K562 (cell line): ENCODE measurements at regions not wholly inside any gene's neighbourhood (a gene's known extent, or its start where the extent isn't known, plus 50 kb on each side); places are given as distances from the start of the nearest gene placed in this dataset.
A peak's percentile ranks its signal among the peaks of the same experiment; 100 is the strongest.
"Not testable (repeated sequence)": the region's sequence is repeated elsewhere in the genome, so short reads cannot be mapped to it uniquely, and the experiment has no call there.

ENCODE experiments used
- ATAC-seq: fragments of 200-7000 bp; cut with Tn5 transposase; 3 replicates; pipeline ENCODE4 v1.9.1; 2020; ENCODE audit warnings: moderate library complexity
- BruUV-seq: library from RNA; stranded (reverse); fragments of 400-500 nt; replicated peaks from 2 replicates; lab custom pipeline; 2021; lab: Mats Ljungman, UMichigan
- CTCF ChIA-PET: fragments of 300-600 bp; formaldehyde crosslinking; extraction: SDS; loops from one replicate; lab custom pipeline; 2021; ENCODE audit warnings: low intra/inter-chr PET ratio; lab: Yijun Ruan, JAX
- POLR2A ChIA-PET: fragments of 300-600, 350-650 bp; sonication (Branson Sonifier 250); formaldehyde crosslinking; extraction: SDS; loops from one replicate; lab custom pipeline; 2021; ENCODE audit warnings: antibody characterized with exemption, inconsistent platforms; lab: Yijun Ruan, JAX
- DNase-seq, 4 experiments: peaks; one replicate each; pipeline versions ENCODE4 v3.0.0 to v3.0.0-alpha.2; 2011 to 2018; ENCODE audit warnings: low spot score in 3 of 4, mixed read lengths in 3 of 4; ENCODE audit errors: extremely low read depth in 1 of 4
- FAIRE-seq: peaks from 2 replicates; lab custom pipeline; 2011; peaks lifted over from hg19 to GRCh38; lab: Jason Lieb, UNC
- H2AFZ ChIP-seq: 2 replicates; pipeline ENCODE4 v1.6.0; 2011; ENCODE audit warnings: low read depth, low read length, control low read depth, inconsistent platforms
- H3K27ac ChIP-seq: fragments of 200-600 bp; 3 replicates; pipeline ENCODE4 v1.8.0; 2011; ENCODE audit warnings: low read depth, mild to moderate bottlenecking, control low read depth, inconsistent platforms, low read length, moderate library complexity, mixed read lengths; ENCODE audit errors: extremely low read depth
- H3K27me3 ChIP-seq, 2 experiments: fragments of 300-600 bp in 1 of 2; 2 replicates in 1 of 2; 3 replicates in 1 of 2; pipeline versions ENCODE4 v1.6.0 to v1.8.0; 2011; ENCODE audit warnings: inconsistent platforms in 2 of 2, low read length in 2 of 2, mild to moderate bottlenecking in 1 of 2, mixed read lengths in 1 of 2, moderate library complexity in 1 of 2; ENCODE audit not compliant: control insufficient read depth in 2 of 2, insufficient read depth in 2 of 2
- H3K36me3 ChIP-seq: fragments of 300-600 bp; 3 replicates; pipeline ENCODE4 v1.8.0; 2011; ENCODE audit warnings: mild to moderate bottlenecking, low read length, inconsistent platforms; ENCODE audit not compliant: control insufficient read depth, insufficient read depth
- H3K4me1 ChIP-seq, 2 experiments: fragments of 200-600 bp in 1 of 2; replicated peaks in 1 of 2; 2 replicates in 1 of 2; 3 replicates in 1 of 2; pipeline versions ENCODE4 v1.5.1 to v1.8.0; 2011; ENCODE audit warnings: inconsistent platforms in 2 of 2, low read length in 2 of 2, mild to moderate bottlenecking in 1 of 2, mixed read lengths in 1 of 2, moderate library complexity in 1 of 2; ENCODE audit not compliant: control insufficient read depth in 2 of 2, insufficient read depth in 2 of 2
- H3K4me2 ChIP-seq: 2 replicates; pipeline ENCODE4 v1.6.1; 2011; ENCODE audit warnings: low read length, control low read depth, inconsistent platforms, mixed read lengths; ENCODE audit not compliant: insufficient read depth
- H3K4me3 ChIP-seq: fragments of 200-600 bp; sonication (generic), shearing (Covaris generic); 2 replicates; pipeline ENCODE4 v1.5.1; 2016; ENCODE audit warnings: control low read depth, inconsistent platforms
- H3K79me2 ChIP-seq: fragments of 200-600 bp; 3 replicates; pipeline ENCODE4 v1.8.0; 2011; ENCODE audit warnings: low read length, inconsistent platforms; ENCODE audit not compliant: control insufficient read depth, insufficient read depth
- H3K9ac ChIP-seq, 2 experiments: 2 replicates each; pipeline versions ENCODE4 v1.6.0 to v1.6.1; 2011; ENCODE audit warnings: low read depth in 2 of 2, low read length in 2 of 2, control low read depth in 1 of 2, inconsistent platforms in 1 of 2, mild to moderate bottlenecking in 1 of 2, mixed read lengths in 1 of 2; ENCODE audit not compliant: insufficient read depth in 1 of 2
- H3K9me1 ChIP-seq: one replicate; pipeline ENCODE4 v1.6.0; 2011; ENCODE audit warnings: inconsistent platforms, mild to moderate bottlenecking, low read length, moderate library complexity; ENCODE audit not compliant: control insufficient read depth, insufficient read depth
- H3K9me3 ChIP-seq: replicated peaks from 2 replicates; pipeline ENCODE4 v1.5.1; 2011; ENCODE audit warnings: low read depth, low read length, inconsistent platforms; ENCODE audit not compliant: control insufficient read depth, insufficient read depth
- H4K20me1 ChIP-seq: replicated peaks from 2 replicates; pipeline ENCODE4 v1.6.1; 2011; ENCODE audit warnings: low read length, inconsistent platforms, mixed read lengths; ENCODE audit not compliant: control insufficient read depth, insufficient read depth
- WGBS: fragments of 100-300 bp; shearing (Covaris generic); methylation state at CpG from one replicate; pipeline ENCODE4 v1.1.6; 2016; ENCODE audit warnings: low coverage, mixed read lengths; ENCODE audit not compliant: insufficient coverage; ENCODE audit errors: missing lambda C conversion rate; 5-methylcytosine and 5-hydroxymethylcytosine counted together
- in situ Hi-C: fragments of 300-500 bp; cut with MboI; formaldehyde crosslinking; loops from 4 replicates; pipeline ENCODE4 v1.15.0; 2018; ENCODE audit warnings: inconsistent platforms, mixed read lengths
- intact Hi-C: fragments of 100-400 bp; cut with micrococcal nuclease; formaldehyde crosslinking; loops from 2 replicates; pipeline ENCODE4 v1.14.2; 2022

DNA sequence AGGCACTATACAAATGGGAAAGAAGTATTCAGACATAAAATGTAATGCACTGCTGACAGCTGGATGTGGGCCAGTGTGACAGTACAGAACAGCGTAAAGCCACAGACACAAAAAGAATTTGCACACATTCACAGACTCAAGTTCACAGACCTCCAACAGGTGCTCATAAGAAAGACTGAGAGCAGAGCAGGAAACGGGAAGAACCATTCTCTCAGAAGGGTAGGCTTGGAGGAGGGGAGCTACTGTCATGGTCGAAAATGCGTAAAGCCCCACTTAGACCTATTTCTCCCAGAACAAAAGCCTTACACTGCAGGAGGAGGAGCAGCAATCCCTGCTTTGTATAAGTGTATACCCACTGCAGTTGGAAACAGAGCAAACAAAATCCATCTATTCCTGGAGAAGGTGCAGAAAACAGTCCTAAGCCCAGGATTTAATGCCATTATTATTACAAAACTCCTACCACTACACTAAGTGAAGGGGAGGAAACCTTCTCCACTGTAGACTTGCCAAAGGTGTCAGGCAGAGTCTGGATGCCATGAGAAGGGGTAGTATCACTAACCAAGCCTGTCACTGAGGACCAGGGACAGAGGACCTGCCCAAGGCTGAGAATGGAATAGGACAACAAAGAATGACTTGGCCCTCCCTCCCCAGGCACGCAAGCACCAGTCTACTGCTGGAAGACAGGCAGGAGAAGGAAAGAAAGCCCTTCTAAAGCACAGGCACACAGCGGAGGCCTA lies 103.0 kb upstream of the FAM25C start:
- H3K27ac ChIP-seq, H3K4me2 ChIP-seq, H3K9me1 ChIP-seq, H3K27me3 ChIP-seq, intact Hi-C loops, H3K9ac ChIP-seq, POLR2A ChIA-PET, H3K36me3 ChIP-seq, H3K79me2 ChIP-seq, H3K4me3 ChIP-seq, ATAC-seq, H4K20me1 ChIP-seq, BruUV-seq, FAIRE-seq, in situ Hi-C loops, H2AFZ ChIP-seq, DNase-seq, CTCF ChIA-PET, H3K9me3 ChIP-seq, H3K4me1 ChIP-seq: not testable (repeated sequence)
- WGBS: 5% methylated on average over 4 of the region's 6 CpGs

DNA sequence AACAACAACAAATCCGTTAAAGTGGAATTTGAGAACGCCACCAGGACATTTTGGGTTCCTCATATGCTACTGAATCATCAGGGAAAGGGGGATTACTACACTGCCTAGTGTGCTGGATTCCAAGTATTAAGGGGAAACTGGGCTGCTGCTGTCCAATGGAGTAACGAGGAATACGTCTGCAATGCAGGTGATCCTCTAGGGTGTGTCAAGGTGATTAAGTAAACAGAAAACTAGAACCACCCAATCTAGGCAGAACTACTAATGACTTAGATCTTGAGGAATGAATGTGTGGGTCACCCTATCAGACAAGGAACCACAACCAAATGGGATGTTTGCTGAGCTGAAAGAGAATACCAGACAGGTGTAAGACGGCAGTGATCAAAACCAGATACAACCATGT lies 99.3 kb upstream of the FAM25C start:
- POLR2A ChIA-PET, H3K36me3 ChIP-seq, H3K27me3 ChIP-seq, CTCF ChIA-PET, H3K4me2 ChIP-seq, H3K9me1 ChIP-seq, ATAC-seq, H3K4me3 ChIP-seq, H4K20me1 ChIP-seq, intact Hi-C loops, DNase-seq, H3K4me1 ChIP-seq, BruUV-seq, FAIRE-seq, H3K9ac ChIP-seq, H3K27ac ChIP-seq, H3K9me3 ChIP-seq, H3K79me2 ChIP-seq, H2AFZ ChIP-seq: not testable (repeated sequence)
- in situ Hi-C loops: loop anchor here (10.0 kb wide), 1 partner anchor 1144 kb away; no protein-coding TSS in a partner anchor
- 0% methylated on average over 3 of the region's 5 CpGs for WGBS

DNA sequence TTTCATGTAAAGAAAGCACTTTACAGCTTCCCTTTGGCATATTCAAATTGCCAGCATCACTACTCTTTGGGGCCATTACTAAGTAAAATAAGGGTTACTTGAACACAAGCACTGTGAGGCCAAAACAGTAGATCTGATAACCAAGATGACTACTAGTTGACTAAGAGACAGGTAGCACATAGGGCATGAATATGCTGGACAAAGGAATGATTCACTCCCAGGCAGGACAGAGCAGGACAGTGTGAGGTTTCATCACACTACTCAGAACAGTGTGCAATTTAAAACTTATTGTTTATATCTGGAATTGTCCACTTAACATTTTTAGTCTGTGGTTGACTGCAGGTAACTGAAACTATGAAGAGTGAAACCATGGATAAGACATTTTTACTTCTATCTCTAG lies 91.1 kb upstream of the FAM25C start:
- BruUV-seq, H3K9ac ChIP-seq, H4K20me1 ChIP-seq, H3K9me1 ChIP-seq, FAIRE-seq, intact Hi-C loops, H3K27ac ChIP-seq, H3K9me3 ChIP-seq, H3K79me2 ChIP-seq, H3K36me3 ChIP-seq, POLR2A ChIA-PET, CTCF ChIA-PET, H3K4me3 ChIP-seq, H3K4me2 ChIP-seq, H3K4me1 ChIP-seq, DNase-seq, H2AFZ ChIP-seq, ATAC-seq, H3K27me3 ChIP-seq: not testable (repeated sequence)
- in situ Hi-C loops: loop anchor here (10.0 kb wide), 1 partner anchor 1136 kb away; no protein-coding TSS in a partner anchor

DNA sequence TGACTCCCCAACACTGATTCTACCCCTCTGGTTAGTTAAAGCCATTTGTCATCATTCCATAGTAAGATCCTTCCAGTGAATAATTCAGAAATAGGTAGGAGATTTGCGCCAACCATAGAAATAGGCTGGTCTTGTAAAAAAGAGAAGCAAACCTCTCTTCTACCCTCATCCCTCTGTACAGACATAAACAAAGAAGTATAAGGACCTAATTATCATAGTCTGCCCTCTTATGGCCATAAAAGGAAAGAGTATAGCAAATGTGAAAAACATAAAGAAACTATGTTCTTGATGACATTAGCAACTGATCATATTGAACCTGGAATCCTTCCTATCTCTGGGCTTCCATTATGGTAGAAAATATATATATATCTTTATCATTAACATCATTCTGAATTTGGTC lies 88.5 kb upstream of the FAM25C start:
- H3K27me3 ChIP-seq, POLR2A ChIA-PET, FAIRE-seq, H3K79me2 ChIP-seq, in situ Hi-C loops, H3K9me1 ChIP-seq, H4K20me1 ChIP-seq, CTCF ChIA-PET, H2AFZ ChIP-seq, H3K36me3 ChIP-seq, H3K4me2 ChIP-seq, H3K9ac ChIP-seq, H3K27ac ChIP-seq, BruUV-seq, H3K9me3 ChIP-seq, H3K4me3 ChIP-seq, H3K4me1 ChIP-seq, DNase-seq, intact Hi-C loops: not testable (repeated sequence)
- ATAC-seq: peak; percentile 80
- WGBS: 0% methylated on average over 1 of the region's 1 CpG
